ENCODE measurements at regions not wholly inside any gene's neighbourhood (a gene's known extent, or its start where the extent isn't known, plus 50 kb on each side); places are given as distances from the start of the nearest gene placed in this dataset.

GRCh38 chr2:240245706-240246105, 105.2 kb upstream of the OTOS start:
- no peaks in the 10 kb centered on the region for H3K4me1 ChIP-seq (ENCODE audit: insufficient read depth, low read length)
- Mint-ChIP-seq H3K4me1 (no peaks in the 10 kb centered on the region), H3K27me3 (peaks cover 8 to 30% of the 10 kb centered on the region in 2 donors), H3K27ac (no peak overlapping the region), H3K4me3 (no peak overlapping the region), H3K9me3 (no peaks in the 10 kb centered on the region), H3K36me3 (no peaks in the 10 kb centered on the region)
- no peak for DNase-seq
- H3K27ac ChIP-seq (ENCODE audit: low read depth, low read length), result no peak overlapping the region
- no peak overlapping the region for H3K4me3 ChIP-seq (ENCODE audit: low read length)
- ChIA-PET CTCF (no interaction called here), POLR2A (no interaction called here)
- H3K9me3 ChIP-seq (ENCODE audit: low read length), result no peaks in the 10 kb centered on the region
- H3K27me3 ChIP-seq (ENCODE audit: insufficient read depth, low read length, poor library complexity, severe bottlenecking), result no peaks in the 10 kb centered on the region
- H3K36me3 ChIP-seq (ENCODE audit: insufficient read depth, low read length), result no peaks in the 10 kb centered on the region

DNA sequence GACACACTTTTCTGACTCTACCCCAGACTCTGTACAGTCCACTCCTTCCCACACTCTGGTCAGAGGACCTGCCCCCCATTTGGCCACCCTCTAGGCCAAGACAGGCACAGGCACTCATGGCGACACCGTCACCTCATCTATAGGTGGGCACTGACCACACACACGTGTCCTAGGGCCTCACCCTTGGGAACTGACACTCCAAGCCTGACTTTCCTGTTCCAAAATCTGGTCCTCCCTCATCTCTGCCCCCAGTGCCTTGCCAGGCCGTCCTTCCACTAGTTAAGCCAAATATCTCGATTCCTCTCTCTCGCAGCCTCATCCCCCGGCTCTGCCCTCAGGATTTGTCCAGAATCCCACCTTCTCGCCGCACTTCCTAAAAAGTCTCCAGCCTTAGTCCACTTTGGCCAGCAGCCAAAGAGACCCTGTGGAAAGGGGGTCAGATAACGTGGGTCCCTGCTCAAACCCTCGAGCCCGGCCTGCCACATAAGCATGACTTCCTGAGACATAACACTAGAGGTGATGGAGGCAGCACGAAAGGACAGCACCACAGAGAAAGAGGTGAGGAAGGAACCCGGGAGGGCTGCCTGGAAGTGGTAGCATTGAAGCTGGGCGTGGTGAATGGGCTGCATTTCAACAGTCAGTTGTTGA, 105.8 kb upstream of the OTOS start:
- Mint-ChIP-seq H3K27me3 (peaks cover 8 to 30% of the 10 kb centered on the region in 2 donors), H3K4me1 (no peaks in the 10 kb centered on the region), H3K36me3 (no peaks in the 10 kb centered on the region), H3K27ac (no peak overlapping the region), H3K4me3 (no peak overlapping the region), H3K9me3 (no peaks in the 10 kb centered on the region)
- no peaks in the 10 kb centered on the region for H3K36me3 ChIP-seq (ENCODE audit: insufficient read depth, low read length)
- POLR2A ChIA-PET, result no interaction called here
- no peaks in the 10 kb centered on the region for H3K9me3 ChIP-seq (ENCODE audit: low read length)
- no peak for DNase-seq
- H3K4me1 ChIP-seq (ENCODE audit: insufficient read depth, low read length), result no peaks in the 10 kb centered on the region
- H3K27me3 ChIP-seq (ENCODE audit: insufficient read depth, low read length, poor library complexity, severe bottlenecking), result no peaks in the 10 kb centered on the region
- CTCF ChIA-PET, result no interaction called here
- no peak overlapping the region for H3K4me3 ChIP-seq (ENCODE audit: low read length)
- H3K27ac ChIP-seq (ENCODE audit: low read depth, low read length), result no peak overlapping the region

GRCh38 chr2:240247241-240247867, 106.9 kb upstream of the OTOS start:
- no peak overlapping the region for H3K4me3 ChIP-seq (ENCODE audit: low read length)
- H3K4me1 ChIP-seq (ENCODE audit: insufficient read depth, low read length), result no peaks in the 10 kb centered on the region
- Mint-ChIP-seq H3K4me3 (no peak overlapping the region), H3K27ac (no peak overlapping the region), H3K9me3 (no peaks in the 10 kb centered on the region), H3K4me1 (no peaks in the 10 kb centered on the region), H3K27me3 (peaks cover 8 to 30% of the 10 kb centered on the region in 2 donors), H3K36me3 (no peaks in the 10 kb centered on the region)
- H3K27ac ChIP-seq (ENCODE audit: low read depth, low read length), result no peak overlapping the region
- ChIA-PET POLR2A (no interaction called here), CTCF (no interaction called here)
- H3K27me3 ChIP-seq (ENCODE audit: insufficient read depth, low read length, poor library complexity, severe bottlenecking), result no peaks in the 10 kb centered on the region
- no peaks in the 10 kb centered on the region for H3K9me3 ChIP-seq (ENCODE audit: low read length)
- no peak for DNase-seq
- H3K36me3 ChIP-seq (ENCODE audit: insufficient read depth, low read length), result no peaks in the 10 kb centered on the region

DNA sequence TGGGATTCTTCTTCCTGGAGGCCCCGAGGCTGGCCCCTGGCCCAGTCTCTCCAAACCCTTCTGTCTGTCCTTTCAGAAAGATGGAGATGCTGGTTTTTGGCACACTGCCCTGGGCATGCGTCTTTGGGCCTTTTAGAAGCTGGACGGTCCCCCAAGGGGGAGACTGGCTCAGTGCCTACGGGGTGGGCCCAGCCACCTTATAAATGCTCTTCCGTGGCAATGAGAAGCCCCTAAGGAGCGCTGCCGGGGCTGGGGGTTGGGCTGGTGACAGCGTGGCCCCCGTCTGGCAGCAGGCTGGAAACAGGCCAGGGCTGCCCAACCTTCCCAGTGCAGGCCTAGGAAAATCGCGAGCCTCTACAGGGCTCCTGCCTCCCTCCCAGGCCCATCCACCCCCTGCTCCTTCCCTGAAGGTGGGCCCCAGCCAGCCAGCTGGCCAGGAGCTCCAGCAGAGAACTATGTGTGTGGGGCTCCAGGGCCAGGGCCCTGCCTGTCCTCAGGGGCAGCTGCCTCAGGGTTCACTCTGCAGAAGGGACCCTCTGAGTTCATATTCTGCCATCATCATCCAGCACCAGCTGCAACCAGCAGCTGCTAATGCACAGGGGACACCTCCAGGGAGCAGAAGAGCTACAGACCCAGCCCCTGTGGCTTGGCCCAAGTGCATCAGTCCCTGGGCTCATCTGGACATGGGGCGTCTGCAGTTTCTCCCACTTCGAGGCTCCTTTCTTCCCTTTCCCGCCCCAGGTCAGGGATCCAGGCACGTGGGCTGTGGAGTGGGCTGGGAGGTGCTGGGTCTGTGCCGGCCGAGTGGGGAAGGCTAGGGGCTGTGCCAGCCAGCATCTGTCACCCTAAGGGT, 107.6 kb upstream of the OTOS start:
- no peaks in the 10 kb centered on the region for H3K9me3 ChIP-seq (ENCODE audit: low read length)
- no peak overlapping the region for H3K27ac ChIP-seq (ENCODE audit: low read depth, low read length)
- H3K4me1 ChIP-seq (ENCODE audit: insufficient read depth, low read length), result no peaks in the 10 kb centered on the region
- no peaks in the 10 kb centered on the region for H3K36me3 ChIP-seq (ENCODE audit: insufficient read depth, low read length)
- Mint-ChIP-seq H3K27ac (no peak overlapping the region), H3K4me1 (no peaks in the 10 kb centered on the region), H3K9me3 (no peaks in the 10 kb centered on the region), H3K36me3 (no peaks in the 10 kb centered on the region), H3K27me3 (peaks cover 8 to 30% of the 10 kb centered on the region in 2 donors), H3K4me3 (no peak overlapping the region)
- no peak overlapping the region for H3K4me3 ChIP-seq (ENCODE audit: low read length)
- DNase-seq, result no peak
- POLR2A ChIA-PET, result no interaction called here
- H3K27me3 ChIP-seq (ENCODE audit: insufficient read depth, low read length, poor library complexity, severe bottlenecking), result no peaks in the 10 kb centered on the region
- CTCF ChIA-PET, result no interaction called here

- CTCF ChIA-PET, result no interaction called here
Observed at GRCh38 chr2:240248721-240249422, 108.4 kb upstream of the OTOS start.

DNA sequence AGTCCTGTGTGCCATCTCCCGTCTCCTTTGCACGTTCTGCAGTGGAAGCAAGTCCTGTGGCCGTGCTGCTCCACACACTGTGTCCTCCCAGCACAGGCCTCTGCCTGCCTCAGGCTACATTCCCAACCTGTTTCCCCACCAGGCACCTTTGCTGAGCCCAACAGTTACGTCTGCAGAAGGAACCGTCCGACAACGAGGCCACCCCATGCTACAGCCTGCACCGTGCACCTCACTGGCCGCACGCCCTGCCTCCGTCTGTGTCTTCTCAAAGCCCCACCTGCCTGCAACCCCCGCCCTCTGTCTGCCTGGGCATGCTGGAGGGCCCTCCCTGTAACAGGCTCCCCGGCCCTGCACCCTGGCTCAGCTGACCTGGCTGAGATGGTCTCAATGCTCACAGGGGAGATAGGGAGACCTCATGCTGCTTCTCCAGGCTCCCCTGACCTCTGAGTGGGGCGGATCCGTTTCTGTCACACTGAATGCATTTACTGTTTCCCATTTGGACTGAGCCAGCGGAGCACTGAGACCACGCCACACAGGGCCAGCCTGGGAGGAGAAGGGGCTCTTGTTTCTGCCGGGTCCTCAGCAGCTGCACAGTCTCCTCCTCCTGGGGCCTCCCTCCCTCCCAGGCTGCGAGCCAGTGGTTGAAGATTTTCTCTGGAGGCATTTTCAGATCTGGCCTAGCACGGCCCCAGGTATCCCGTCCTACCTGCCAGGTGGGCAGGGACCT, 109.1 kb upstream of the OTOS start:
- POLR2A ChIA-PET, result no interaction called here

More at GRCh38 chr2:240248721-240249422, 108.4 kb upstream of the OTOS start:
- Histone ChIP-seq H3K27me3 (ENCODE audit: insufficient read depth, low read length, poor library complexity, severe bottlenecking) (no peaks in the 10 kb centered on the region), H3K9me3 (ENCODE audit: low read length) (no peaks in the 10 kb centered on the region), H3K4me1 (ENCODE audit: insufficient read depth, low read length) (no peaks in the 10 kb centered on the region), H3K36me3 (ENCODE audit: insufficient read depth, low read length) (no peaks in the 10 kb centered on the region), H3K27ac (ENCODE audit: low read depth, low read length) (no peak overlapping the region), H3K4me3 (ENCODE audit: low read length) (no peak overlapping the region)
- H3K27me3 Mint-ChIP-seq, result peaks cover 8 to 33% of the 10 kb centered on the region in 2 donors
- no peaks in the 10 kb centered on the region for H3K36me3 Mint-ChIP-seq
- POLR2A ChIA-PET, result no interaction called here
- no peak overlapping the region for H3K4me3 Mint-ChIP-seq
- H3K4me1 Mint-ChIP-seq, result no peaks in the 10 kb centered on the region
- H3K27ac Mint-ChIP-seq, result no peak overlapping the region
- DNase-seq, result peak in 1 of 5 donors; percentile 21
- no peaks in the 10 kb centered on the region for H3K9me3 Mint-ChIP-seq

DNA sequence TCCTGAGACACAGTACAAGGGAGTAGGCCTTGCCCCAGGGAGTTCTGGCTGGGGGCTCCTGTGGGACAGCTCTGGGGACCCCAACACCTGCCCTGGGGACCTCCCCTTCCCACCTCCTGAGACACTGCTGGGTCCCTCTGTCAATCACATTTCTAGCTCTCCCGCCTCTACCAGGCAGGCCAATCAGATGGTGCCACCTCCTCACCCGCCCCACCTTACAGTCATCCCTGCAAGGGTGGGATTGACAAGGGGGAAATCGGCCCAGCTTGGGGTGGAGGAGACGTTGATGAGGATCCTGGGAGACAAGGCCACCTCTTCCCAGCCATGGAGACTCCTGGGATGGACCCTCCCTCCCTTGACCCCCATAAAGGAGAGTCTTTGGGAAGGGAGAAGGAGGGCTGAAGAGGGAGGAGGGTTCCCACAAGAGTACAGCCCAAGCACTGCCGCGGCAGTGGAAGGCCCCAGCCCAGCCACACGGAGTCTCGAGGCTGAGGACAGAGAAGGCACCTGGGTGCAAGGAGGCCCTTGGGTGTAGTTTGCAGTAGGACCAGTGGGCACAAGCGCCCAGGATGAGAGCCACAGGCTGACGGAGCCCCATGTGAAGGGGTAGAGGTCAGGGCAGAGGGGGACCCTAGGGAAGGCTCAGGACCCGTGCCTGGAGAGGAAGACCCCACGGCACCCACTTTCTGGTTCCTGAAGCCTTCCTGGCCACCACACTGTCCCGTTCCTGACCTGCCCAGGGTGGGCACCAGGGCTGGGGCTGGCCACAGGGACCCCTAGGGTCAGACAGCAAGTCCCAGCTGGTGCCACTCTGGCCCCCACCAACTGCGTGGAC, 109.9 kb upstream of the OTOS start:
- Histone ChIP-seq H3K4me3 (ENCODE audit: low read length) (no peak overlapping the region), H3K27me3 (ENCODE audit: insufficient read depth, low read length, poor library complexity, severe bottlenecking) (no peaks in the 10 kb centered on the region), H3K36me3 (ENCODE audit: insufficient read depth, low read length) (no peaks in the 10 kb centered on the region), H3K4me1 (ENCODE audit: insufficient read depth, low read length) (no peaks in the 10 kb centered on the region), H3K9me3 (ENCODE audit: low read length) (no peaks in the 10 kb centered on the region), H3K27ac (ENCODE audit: low read depth, low read length) (peak overlapping the region; percentile 9)
- no peak for DNase-seq
- Mint-ChIP-seq H3K27me3 (peaks cover 4 to 23% of the 10 kb centered on the region in 2 donors), H3K36me3 (no peaks in the 10 kb centered on the region), H3K27ac (no peak overlapping the region), H3K4me1 (no peaks in the 10 kb centered on the region), H3K9me3 (no peaks in the 10 kb centered on the region), H3K4me3 (no peak overlapping the region)
- CTCF ChIA-PET, result no interaction called here
- POLR2A ChIA-PET, result no interaction called here

More for the DNA sequence above, 109.1 kb upstream of the OTOS start:
- Mint-ChIP-seq H3K4me3 (no peak overlapping the region), H3K27ac (no peak overlapping the region), H3K27me3 (peaks cover 6 to 26% of the 10 kb centered on the region in 2 donors), H3K36me3 (no peaks in the 10 kb centered on the region), H3K4me1 (no peaks in the 10 kb centered on the region), H3K9me3 (no peaks in the 10 kb centered on the region)
- H3K4me1 ChIP-seq (ENCODE audit: insufficient read depth, low read length), result no peaks in the 10 kb centered on the region
- no peak overlapping the region for H3K27ac ChIP-seq (ENCODE audit: low read depth, low read length)
- CTCF ChIA-PET, result no interaction called here
- peak in 1 of 5 donors; percentile 26 for DNase-seq
- no peaks in the 10 kb centered on the region for H3K9me3 ChIP-seq (ENCODE audit: low read length)
- H3K27me3 ChIP-seq (ENCODE audit: insufficient read depth, low read length, poor library complexity, severe bottlenecking), result no peaks in the 10 kb centered on the region
- H3K36me3 ChIP-seq (ENCODE audit: insufficient read depth, low read length), result no peaks in the 10 kb centered on the region
- H3K4me3 ChIP-seq (ENCODE audit: low read length), result no peak overlapping the region

All from CD8-positive, alpha-beta memory T cell (primary cell).